ENCODE measurements at regions not wholly inside any gene's neighbourhood (a gene's known extent, or its start where the extent isn't known, plus 50 kb on each side); places are given as distances from the start of the nearest gene placed in this dataset.

- peaks cover 6% of the 10 kb centered on the region; the same call in 1 of the 2 replicates for H3K27me3 ChIP-seq (ENCODE audit: control insufficient read depth, insufficient read depth, low read length)
- no peak overlapping the region for H3K4me3 ChIP-seq (ENCODE audit: insufficient read depth, low read depth, low read length)
- peak; percentile 81 for DNase-seq
- no peaks in the 10 kb centered on the region for H3K36me3 ChIP-seq (replicated peaks; ENCODE audit: control insufficient read depth, insufficient read depth, low read length)
Measured at GRCh38 chr1:29703596-29704370, 467.5 kb downstream of the PTPRU start.

DNA sequence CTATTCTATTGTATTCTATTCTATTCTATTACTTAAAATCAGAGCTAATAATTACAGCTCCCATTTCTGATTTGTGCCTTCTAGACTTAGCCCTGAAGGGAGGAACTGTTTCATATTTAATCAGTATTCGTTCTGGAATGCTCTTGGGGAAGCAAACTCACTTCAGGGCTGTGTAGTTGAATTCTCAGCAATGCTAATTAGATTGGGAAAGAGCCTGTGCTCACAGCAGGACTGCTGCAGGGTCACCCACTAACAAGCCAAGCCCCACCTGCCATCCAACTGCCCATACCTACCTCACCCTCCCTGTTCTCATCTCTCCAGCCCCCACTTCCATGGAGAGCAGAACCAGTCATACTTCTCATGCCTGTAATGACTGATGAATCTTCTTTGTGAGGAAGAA lies 464.2 kb downstream of the PTPRU start:
- no peak overlapping the region for H3K4me3 ChIP-seq (ENCODE audit: insufficient read depth, low read depth, low read length)
- H3K36me3 ChIP-seq (replicated peaks; ENCODE audit: control insufficient read depth, insufficient read depth, low read length) = no peaks in the 10 kb centered on the region
- DNase-seq = no peak
- H3K27me3 ChIP-seq (ENCODE audit: control insufficient read depth, insufficient read depth, low read length) = peaks cover 6% of the 10 kb centered on the region; the same call in 1 of the 2 replicates

GRCh38 chr1:29698626-29699025 lies 462.3 kb downstream of the PTPRU start:
- Histone ChIP-seq H3K27me3 (ENCODE audit: control insufficient read depth, insufficient read depth, low read length) (no peaks in the 10 kb centered on the region; the same call in 1 of the 2 replicates), H3K4me3 (ENCODE audit: insufficient read depth, low read depth, low read length) (no peak overlapping the region), H3K36me3 (replicated peaks; ENCODE audit: control insufficient read depth, insufficient read depth, low read length) (no peaks in the 10 kb centered on the region)
- DNase-seq = no peak

DNA sequence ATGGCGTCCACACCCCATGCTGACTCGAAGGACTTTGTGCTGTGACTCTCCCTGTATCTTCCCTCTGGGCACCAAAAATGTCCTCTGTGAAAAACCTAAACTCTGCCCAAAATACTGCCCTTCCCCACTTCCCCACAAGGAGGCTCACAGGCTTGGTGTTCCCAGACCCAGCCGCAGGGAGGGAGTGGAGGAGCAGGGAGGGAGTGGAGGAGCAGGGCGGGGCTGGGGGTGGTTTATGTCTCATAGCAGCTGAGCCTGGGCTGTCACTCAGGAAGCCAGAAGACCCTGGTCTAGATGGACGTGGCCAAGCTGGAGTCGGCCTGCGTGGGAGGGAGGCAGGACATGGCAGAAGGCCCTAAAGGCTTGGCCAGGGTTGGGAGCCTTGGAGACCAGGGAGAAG lies 461.7 kb downstream of the PTPRU start:
- H3K27me3 ChIP-seq (ENCODE audit: control insufficient read depth, insufficient read depth, low read length) = no peaks in the 10 kb centered on the region
- H3K4me3 ChIP-seq (ENCODE audit: insufficient read depth, low read depth, low read length) = no peak overlapping the region
- peak; percentile 89 for DNase-seq
- no peaks in the 10 kb centered on the region for H3K36me3 ChIP-seq (replicated peaks; ENCODE audit: control insufficient read depth, insufficient read depth, low read length)

- Histone ChIP-seq H3K27me3 (ENCODE audit: control insufficient read depth, insufficient read depth, low read length) (no peaks in the 10 kb centered on the region), H3K36me3 (replicated peaks; ENCODE audit: control insufficient read depth, insufficient read depth, low read length) (no peaks in the 10 kb centered on the region), H3K4me3 (ENCODE audit: insufficient read depth, low read depth, low read length) (no peak overlapping the region)
- DNase-seq = no peak
Measured at GRCh38 chr1:29697391-29697780, 461.1 kb downstream of the PTPRU start.

DNA sequence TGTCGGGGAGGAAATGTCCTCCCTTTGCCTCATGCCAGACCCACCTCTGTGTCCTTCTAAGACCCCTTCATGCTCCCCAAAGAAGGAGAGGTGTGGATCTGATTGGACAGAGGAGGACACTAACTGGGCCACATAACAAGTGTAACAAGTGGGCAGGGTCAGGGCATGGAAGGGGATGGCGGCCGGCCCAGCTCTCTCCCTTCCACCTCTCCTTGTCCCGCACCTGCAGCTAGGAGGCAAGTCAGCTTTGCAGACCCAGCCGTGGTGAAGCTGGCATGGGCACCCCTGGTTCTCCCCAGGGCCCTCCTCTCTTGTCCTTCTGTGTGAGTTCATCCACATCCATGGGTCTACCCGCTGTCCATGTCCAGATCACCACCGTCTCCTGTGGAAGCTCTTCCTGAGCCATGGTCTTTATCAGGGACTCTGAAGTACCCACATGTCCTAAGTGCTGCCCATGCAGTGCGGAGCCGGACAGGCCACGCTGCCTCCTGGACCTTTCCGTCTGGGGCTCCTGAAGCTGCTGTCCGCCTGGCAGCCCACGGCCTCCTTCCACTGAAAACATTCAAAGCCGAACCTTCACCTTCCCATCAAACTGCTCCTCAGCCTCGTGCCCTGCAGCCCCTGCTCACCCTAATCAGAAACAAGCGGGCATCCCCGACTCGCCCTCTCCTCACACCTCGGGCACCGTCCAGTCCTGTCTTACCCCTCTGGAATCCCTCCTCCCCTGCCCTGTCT lies 460.5 kb downstream of the PTPRU start:
- Histone ChIP-seq H3K27me3 (ENCODE audit: control insufficient read depth, insufficient read depth, low read length) (no peaks in the 10 kb centered on the region), H3K36me3 (replicated peaks; ENCODE audit: control insufficient read depth, insufficient read depth, low read length) (no peaks in the 10 kb centered on the region), H3K4me3 (ENCODE audit: insufficient read depth, low read depth, low read length) (no peak overlapping the region)
- no peak for DNase-seq

- Histone ChIP-seq H3K4me3 (ENCODE audit: insufficient read depth, low read depth, low read length) (no peak overlapping the region), H3K27me3 (ENCODE audit: control insufficient read depth, insufficient read depth, low read length) (no peaks in the 10 kb centered on the region; the same call in 1 of the 2 replicates), H3K36me3 (replicated peaks; ENCODE audit: control insufficient read depth, insufficient read depth, low read length) (no peaks in the 10 kb centered on the region)
- no peak for DNase-seq
Measured at GRCh38 chr1:29695803-29696202, 459.5 kb downstream of the PTPRU start.

DNA sequence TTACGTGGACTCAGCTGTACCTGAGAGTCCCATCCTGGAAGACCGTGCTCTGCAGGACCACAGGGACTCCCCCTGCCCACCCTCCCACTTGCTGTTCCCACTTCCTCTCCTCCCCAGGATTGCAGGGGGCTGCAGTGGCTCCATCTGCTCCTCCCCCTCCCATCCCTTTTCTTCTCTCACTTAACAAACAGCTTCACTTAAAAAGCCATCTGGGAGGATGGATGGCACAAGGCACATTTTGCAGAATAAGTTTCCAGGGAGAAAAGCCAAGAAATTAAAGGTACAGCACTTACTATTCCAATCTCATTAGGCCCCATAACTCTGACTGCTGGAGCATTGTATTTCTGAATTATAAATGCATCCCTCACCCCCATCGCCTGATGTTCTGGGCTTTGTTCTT lies 458.7 kb downstream of the PTPRU start:
- no peak for DNase-seq
- no peaks in the 10 kb centered on the region; the same call in none of the 2 replicates for H3K27me3 ChIP-seq (ENCODE audit: control insufficient read depth, insufficient read depth, low read length)
- no peak overlapping the region for H3K4me3 ChIP-seq (ENCODE audit: insufficient read depth, low read depth, low read length)
- no peaks in the 10 kb centered on the region for H3K36me3 ChIP-seq (replicated peaks; ENCODE audit: control insufficient read depth, insufficient read depth, low read length)

- H3K4me3 ChIP-seq (ENCODE audit: insufficient read depth, low read depth, low read length) = no peak overlapping the region
Measured at GRCh38 chr1:29691499-29691898, 455.2 kb downstream of the PTPRU start.

DNA sequence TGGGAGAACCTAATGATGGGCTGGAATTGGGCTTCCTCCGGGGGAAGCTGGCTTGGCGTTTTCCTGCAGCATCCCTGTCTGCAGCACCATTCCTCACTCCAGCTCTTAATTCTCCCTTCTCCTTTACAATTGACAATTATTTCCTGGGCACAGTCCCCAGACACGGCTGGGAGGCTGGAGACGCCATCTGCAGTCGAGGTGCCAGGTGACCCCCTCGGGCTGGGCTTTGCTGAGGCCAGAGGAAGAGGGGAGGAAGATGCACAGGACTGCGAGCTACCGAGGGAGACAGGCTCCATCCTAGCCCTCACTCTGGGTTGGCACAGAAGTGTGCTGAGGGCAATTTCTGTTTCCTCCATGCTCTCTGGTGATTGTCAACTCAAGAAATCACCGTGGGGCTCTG lies 453.8 kb downstream of the PTPRU start:
- Histone ChIP-seq H3K36me3 (replicated peaks; ENCODE audit: control insufficient read depth, insufficient read depth, low read length) (no peaks in the 10 kb centered on the region), H3K27me3 (ENCODE audit: control insufficient read depth, insufficient read depth, low read length) (no peaks in the 10 kb centered on the region; the same call in none of the 2 replicates), H3K4me3 (ENCODE audit: insufficient read depth, low read depth, low read length) (no peak overlapping the region)
- DNase-seq = no peak

More at GRCh38 chr1:29691499-29691898, 455.2 kb downstream of the PTPRU start:
- no peaks in the 10 kb centered on the region for H3K36me3 ChIP-seq (replicated peaks; ENCODE audit: control insufficient read depth, insufficient read depth, low read length)
- no peaks in the 10 kb centered on the region; the same call in none of the 2 replicates for H3K27me3 ChIP-seq (ENCODE audit: control insufficient read depth, insufficient read depth, low read length)
- no peak for DNase-seq

GRCh38 chr1:29689372-29690030 lies 453.2 kb downstream of the PTPRU start:
- no peak overlapping the region for H3K4me3 ChIP-seq (ENCODE audit: insufficient read depth, low read depth, low read length)
- H3K36me3 ChIP-seq (replicated peaks; ENCODE audit: control insufficient read depth, insufficient read depth, low read length) = no peaks in the 10 kb centered on the region
- peak; percentile 50 for DNase-seq
- H3K27me3 ChIP-seq (ENCODE audit: control insufficient read depth, insufficient read depth, low read length) = no peaks in the 10 kb centered on the region; the same call in none of the 2 replicates

DNA sequence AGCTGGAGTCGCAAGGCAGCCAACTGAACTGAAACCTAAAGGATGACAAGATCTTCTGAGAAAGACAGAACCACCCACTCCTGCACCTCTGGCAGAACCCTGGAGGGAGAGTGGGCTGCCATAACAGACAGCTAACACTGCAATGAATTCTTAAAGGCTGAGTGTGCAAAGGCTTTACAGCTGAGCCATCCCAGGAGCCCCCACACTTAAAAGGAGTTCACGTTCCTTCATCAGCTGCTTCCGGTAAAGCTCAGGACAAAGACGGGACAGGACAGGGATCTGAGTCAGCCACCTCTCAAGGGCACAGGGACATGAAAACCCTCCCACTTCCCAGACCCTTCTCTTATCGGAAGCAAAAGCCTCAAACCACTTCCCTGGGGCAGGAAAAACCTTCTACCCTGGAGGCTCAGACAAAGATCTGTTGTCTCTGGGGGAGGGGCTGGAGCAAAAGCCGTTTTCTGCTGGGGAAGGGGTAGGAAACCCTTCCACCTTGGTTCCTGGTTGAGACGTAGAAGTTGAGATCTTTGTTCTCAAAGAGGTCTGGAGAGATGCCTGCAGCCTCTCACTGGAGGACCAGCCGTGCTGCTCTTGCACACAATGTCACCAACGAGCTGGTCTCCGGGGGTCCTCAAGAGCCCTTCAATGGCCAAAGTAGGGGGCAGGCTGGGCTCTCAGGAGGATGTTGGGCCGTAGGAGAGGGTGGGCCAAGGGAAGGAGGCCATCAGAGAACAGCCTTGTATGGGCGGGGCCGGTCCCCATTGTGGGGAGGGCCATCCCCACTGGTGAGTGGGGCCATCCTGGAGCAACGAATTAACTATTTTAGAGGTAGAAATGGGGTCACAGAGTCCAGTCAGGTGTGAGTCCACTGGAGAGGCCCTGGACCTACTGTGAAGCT lies 452.4 kb downstream of the PTPRU start:
- peak; percentile 24 for DNase-seq
- no peak overlapping the region for H3K4me3 ChIP-seq (ENCODE audit: insufficient read depth, low read depth, low read length)
- H3K27me3 ChIP-seq (ENCODE audit: control insufficient read depth, insufficient read depth, low read length) = no peaks in the 10 kb centered on the region; the same call in none of the 2 replicates
- H3K36me3 ChIP-seq (replicated peaks; ENCODE audit: control insufficient read depth, insufficient read depth, low read length) = no peaks in the 10 kb centered on the region

DNA sequence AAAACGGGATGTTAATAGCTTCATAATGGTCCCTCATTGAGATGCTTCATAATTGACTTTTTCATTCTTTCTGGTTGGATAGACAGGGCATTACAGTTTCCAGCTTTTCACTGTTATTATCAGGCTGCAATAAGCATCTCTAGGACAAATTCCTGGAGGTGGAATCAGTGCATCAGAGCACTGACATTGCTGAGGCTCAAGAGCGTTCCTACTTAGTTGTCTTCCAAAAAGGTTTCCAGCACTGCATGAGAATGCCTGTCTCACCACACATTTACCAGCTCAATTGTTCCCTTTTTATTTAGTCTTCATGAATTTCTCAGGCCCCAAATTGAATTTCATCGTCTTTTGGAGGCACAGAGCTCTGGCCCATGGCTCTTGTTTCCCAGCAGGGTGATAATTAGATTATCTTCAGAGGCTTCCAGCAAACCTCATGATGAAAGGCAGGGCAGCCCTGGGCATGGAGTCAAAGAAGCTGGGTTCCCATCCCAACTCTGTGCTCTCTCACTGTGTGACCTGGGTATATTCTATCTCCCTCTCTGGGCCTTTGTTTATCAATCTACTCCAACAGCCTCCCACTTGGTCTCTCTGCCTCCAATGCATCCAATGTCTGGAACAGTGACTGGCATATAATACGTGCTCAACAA lies 451.4 kb downstream of the PTPRU start:
- DNase-seq = no peak
- Histone ChIP-seq H3K27me3 (ENCODE audit: control insufficient read depth, insufficient read depth, low read length) (no peaks in the 10 kb centered on the region; the same call in none of the 2 replicates), H3K4me3 (ENCODE audit: insufficient read depth, low read depth, low read length) (no peak overlapping the region), H3K36me3 (replicated peaks; ENCODE audit: control insufficient read depth, insufficient read depth, low read length) (no peaks in the 10 kb centered on the region)

Data from H7 (cell line).